B cell (primary cell): ENCODE measurements at regions not wholly inside any gene's neighbourhood (a gene's known extent, or its start where the extent isn't known, plus 50 kb on each side); places are given as distances from the start of the nearest gene placed in this dataset.

Source experiments
- EZH2 ChIP-seq: IDR thresholded peaks from 2 replicates; pipeline ENCODE4 v1.6.1; 2012; ENCODE audit warnings: borderline replicate concordance, low read depth, mild to moderate bottlenecking, moderate library complexity, low read length; ENCODE audit not compliant: insufficient read depth, poor library complexity, severe bottlenecking
- TF ChIP-seq, protein P1 (sequence below): fragments of 200-600 bp; IDR thresholded peaks from one replicate; pipeline ENCODE4 v1.8.0; 2022; ENCODE audit warnings: antibody characterized with exemption, mild to moderate bottlenecking

DNA sequence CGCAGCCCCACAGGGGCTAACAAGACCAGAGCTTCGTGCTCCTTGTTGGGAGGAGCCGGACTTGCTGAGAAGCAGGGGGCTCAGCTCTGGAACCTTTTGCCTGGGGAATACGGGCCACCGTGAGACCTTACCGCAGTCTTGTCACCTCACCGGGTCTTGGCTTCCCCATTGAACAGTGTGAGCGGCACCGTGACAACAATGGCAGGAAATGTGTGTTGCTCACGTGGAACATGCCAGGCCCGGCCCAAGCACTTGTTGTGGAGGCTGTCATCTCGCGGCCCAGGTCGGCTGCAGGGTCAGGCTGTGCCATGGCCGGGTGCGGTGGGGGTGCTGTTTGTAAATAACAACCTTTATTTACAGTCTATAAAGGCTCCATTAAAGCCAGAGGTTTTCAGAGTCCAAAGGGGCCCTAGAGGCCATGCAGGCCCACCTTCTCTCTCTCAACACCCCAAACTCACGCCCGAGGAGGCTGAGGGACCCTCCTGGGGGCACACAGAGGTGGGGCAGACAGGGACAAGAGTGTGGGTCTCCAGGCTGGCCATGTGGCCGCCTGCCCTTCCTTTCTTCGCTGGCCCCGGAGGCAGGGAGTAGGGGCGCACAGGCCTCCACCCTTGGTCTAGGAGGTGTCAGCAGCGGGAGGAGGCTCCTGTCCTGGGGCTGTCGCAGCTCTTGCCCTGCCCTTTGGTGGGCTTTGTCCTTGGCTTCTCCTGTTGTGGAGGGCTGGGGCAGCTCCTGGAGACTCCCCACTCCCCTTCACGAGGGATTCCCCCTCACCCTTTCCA is 79.7 kb downstream of the TSPAN17 start:
- TF ChIP-seq, protein P1, sequence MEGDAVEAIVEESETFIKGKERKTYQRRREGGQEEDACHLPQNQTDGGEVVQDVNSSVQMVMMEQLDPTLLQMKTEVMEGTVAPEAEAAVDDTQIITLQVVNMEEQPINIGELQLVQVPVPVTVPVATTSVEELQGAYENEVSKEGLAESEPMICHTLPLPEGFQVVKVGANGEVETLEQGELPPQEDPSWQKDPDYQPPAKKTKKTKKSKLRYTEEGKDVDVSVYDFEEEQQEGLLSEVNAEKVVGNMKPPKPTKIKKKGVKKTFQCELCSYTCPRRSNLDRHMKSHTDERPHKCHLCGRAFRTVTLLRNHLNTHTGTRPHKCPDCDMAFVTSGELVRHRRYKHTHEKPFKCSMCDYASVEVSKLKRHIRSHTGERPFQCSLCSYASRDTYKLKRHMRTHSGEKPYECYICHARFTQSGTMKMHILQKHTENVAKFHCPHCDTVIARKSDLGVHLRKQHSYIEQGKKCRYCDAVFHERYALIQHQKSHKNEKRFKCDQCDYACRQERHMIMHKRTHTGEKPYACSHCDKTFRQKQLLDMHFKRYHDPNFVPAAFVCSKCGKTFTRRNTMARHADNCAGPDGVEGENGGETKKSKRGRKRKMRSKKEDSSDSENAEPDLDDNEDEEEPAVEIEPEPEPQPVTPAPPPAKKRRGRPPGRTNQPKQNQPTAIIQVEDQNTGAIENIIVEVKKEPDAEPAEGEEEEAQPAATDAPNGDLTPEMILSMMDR = no peak
- TF ChIP-seq EZH2 = no peak
